Sciatic nerve (tissue), 2 donors: ENCODE measurements at regions not wholly inside any gene's neighbourhood (a gene's known extent, or its start where the extent isn't known, plus 50 kb on each side); places are given as distances from the start of the nearest gene placed in this dataset.
A peak's percentile ranks its signal among the peaks of the same experiment; 100 is the strongest.

Experiments used
- ATAC-seq: fragments of 200-7000 bp; cut with Tn5 transposase; one replicate; pipeline ENCODE4 v1.9.1; 2020; ENCODE audit warnings: mild to moderate bottlenecking, moderate library complexity
- DNase-seq: peaks from one replicate; pipeline ENCODE4 v3.0.0-alpha.2; 2020; ENCODE audit warnings: low spot score
- intact Hi-C: fragments of 100-400 bp; cut with DNase I; formaldehyde crosslinking; loops from one replicate; pipeline ENCODE4 v1.14.2; 2022
- donor health status: DM: no; HTN: no; CAD: no.
- donor health status: DM: no; HTN: no; CAD: no.

DNA sequence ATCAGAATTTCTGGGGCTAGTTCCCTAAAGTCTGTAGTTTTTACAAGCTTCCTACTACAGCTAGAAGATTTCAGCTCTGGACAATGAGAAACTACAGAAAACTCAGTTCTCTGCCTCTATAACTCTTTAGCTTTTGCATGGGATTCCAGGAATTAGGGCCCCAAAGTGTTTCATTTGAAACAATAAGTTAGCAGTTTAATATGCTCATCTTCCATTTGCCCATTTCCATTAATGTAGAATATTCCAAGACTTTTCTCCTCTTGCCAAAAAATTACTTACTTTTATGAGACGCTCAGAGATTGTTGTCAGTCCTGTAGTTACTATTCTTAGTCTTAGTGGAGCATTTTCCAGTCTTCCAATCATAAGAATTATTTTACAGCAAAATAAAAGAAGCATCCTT lies 719.9 kb downstream of the ADGRL2 start:
- intact Hi-C loops, result no loop called here
- DNase-seq (no peak), ATAC-seq (no peak)

GRCh38 chr1:82517586-82517985 lies 716.9 kb downstream of the ADGRL2 start:
- DNase-seq, result peak; percentile 68
- intact Hi-C loops, result no loop called here
- ATAC-seq, result peak; percentile 83

- ATAC-seq, result no peak
- intact Hi-C loops, result no loop called here
- no peak for DNase-seq
These were observed 714.9 kb downstream of the ADGRL2 start for GRCh38 chr1:82515650-82516049.

DNA sequence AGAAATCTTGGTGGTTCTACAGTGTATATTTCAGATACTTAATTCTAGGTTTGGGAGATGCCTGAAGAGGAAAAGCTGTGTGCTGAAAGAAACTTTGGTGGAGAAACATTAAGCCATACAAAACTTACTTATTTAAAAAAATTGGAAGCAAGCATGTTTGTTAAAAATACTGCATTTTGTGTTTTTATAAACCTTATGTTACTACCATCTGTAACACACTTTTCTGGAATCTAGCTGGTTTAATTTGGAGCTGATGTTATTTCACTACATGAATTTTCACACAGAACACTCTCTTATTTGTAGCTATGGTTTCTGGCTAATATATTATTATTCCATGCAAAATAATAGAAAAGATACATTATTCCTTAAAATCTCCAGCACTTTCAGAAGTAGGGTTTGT lies 710.7 kb downstream of the ADGRL2 start:
- ATAC-seq (no peak), DNase-seq (no peak)
- intact Hi-C loops, result no loop called here

GRCh38 chr1:82510431-82510830 lies 709.7 kb downstream of the ADGRL2 start:
- intact Hi-C loops, result no loop called here
- DNase-seq (no peak), ATAC-seq (peak; percentile 39)

DNA sequence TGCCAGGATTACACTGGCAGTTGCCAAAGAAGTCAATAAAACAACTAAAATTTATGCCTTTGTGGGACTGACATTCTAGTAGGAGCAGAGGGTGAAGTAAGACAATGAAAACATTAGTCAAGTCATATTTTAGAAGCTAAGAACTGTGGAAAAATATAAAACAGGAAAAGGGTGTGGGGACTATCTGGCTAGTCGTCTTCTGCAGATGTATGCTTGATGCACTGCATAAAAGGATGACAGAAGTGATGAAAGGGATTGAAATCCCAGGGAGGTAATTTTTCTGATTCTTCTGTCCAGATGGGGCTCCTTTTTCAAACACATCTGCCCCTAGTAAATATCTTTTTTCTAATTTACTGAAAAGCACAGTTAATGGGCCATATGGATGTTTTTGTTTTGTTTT lies 706.3 kb downstream of the ADGRL2 start:
- ATAC-seq, result no peak

DNA sequence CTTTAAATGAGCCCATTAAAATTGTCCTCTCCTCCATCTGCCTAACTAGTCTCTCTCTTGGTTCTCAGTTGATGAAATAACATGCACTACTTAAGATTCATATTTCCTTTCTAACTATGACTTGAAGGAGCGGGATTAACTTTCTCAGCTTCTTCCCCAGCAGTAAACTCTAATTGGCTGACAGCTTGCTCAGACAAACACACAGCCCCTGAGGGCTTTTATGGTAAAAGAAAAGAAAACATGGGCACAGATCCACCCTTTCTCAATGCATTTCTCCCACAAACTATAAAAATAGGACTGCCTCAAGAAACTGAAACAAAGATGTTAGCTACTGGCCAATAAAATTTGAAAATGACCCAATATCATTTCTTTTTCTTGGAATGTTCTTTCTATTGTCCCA lies 703.1 kb downstream of the ADGRL2 start:
- intact Hi-C loops, result no loop called here
- ATAC-seq, result peak; percentile 55
- DNase-seq, result no peak

More for the DNA sequence above, 706.3 kb downstream of the ADGRL2 start:
- intact Hi-C loops, result no loop called here
- no peak for DNase-seq

GRCh38 chr1:82499022-82499421 lies 698.3 kb downstream of the ADGRL2 start:
- intact Hi-C loops, result no loop called here
- DNase-seq, result no peak
- ATAC-seq, result no peak

DNA sequence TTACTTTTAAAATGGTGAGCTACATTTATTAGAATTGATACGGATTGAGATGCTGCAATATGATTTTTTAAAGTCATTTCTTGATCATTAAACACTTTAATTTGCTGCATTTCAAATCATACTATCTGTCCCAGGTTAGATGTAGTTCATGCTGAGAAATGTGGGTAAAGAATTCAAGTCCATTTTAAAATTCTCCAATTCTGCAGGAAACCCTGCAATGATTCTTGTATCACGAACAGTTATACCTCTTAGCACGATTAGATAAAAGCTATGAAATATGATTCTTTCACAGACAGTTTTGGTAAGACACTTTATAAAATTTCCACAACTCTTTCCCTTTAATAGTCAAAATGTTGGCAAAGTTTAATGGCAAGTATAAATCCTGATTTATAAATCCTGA lies 693.4 kb downstream of the ADGRL2 start:
- no peak for ATAC-seq
- intact Hi-C loops, result no loop called here

GRCh38 chr1:82492159-82492558 lies 691.4 kb downstream of the ADGRL2 start:
- ATAC-seq (peak; percentile 72), DNase-seq (no peak)
- intact Hi-C loops, result no loop called here

More for the DNA sequence above, 693.4 kb downstream of the ADGRL2 start:
- DNase-seq, result no peak

- DNase-seq, result no peak
- no peak for ATAC-seq
- intact Hi-C loops, result no loop called here
These were observed 690.7 kb downstream of the ADGRL2 start for GRCh38 chr1:82491301-82492048.

GRCh38 chr1:82487778-82488177 lies 687.0 kb downstream of the ADGRL2 start:
- DNase-seq, result no peak
- intact Hi-C loops, result no loop called here

GRCh38 chr1:82486969-82487368 lies 686.2 kb downstream of the ADGRL2 start:
- DNase-seq (no peak), ATAC-seq (no peak)
- intact Hi-C loops, result no loop called here

More at GRCh38 chr1:82487778-82488177, 687.0 kb downstream of the ADGRL2 start:
- no peak for ATAC-seq

GRCh38 chr1:82486468-82486867 lies 685.7 kb downstream of the ADGRL2 start:
- no peak for DNase-seq
- intact Hi-C loops, result no loop called here
- ATAC-seq, result peak; percentile 62

DNA sequence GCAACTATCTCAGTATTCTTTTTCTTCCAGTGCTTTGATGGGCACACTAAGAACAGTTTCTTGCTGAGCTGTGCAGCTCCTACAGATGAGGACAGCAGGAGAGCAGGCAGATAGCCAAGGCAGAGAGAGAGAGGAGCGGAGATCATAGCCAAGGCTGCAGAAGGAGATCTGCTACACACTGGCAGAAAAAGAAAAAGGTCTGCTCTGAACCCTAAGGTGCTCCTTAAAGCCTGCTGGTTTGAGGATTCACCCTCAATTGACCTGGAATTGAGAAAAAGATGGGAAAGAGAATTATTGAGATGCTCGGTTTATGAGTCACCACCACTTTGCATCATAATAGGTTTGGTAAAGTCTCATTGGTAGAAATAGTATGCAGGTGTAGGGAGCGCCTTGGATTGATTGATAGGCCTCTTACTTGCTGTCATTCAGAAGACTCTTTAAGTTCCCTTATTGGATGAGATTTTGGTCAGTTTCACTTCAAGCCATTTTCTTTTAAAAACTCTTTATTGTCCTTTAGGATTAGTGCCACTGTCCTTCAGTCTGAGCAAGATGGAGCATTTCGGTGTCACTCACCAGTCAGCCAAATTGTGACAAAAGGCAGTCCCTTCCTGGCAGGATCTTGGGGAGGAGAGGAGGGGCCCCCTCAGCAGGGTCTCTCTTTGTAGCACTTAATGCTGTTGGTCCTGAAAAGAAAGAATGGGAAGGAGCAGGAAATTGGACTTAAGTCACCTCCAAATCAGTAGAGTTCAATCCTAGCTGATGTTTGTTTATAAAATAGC lies 685.0 kb downstream of the ADGRL2 start:
- intact Hi-C loops, result no loop called here
- DNase-seq (peak; percentile 67), ATAC-seq (peak; percentile 93)

DNA sequence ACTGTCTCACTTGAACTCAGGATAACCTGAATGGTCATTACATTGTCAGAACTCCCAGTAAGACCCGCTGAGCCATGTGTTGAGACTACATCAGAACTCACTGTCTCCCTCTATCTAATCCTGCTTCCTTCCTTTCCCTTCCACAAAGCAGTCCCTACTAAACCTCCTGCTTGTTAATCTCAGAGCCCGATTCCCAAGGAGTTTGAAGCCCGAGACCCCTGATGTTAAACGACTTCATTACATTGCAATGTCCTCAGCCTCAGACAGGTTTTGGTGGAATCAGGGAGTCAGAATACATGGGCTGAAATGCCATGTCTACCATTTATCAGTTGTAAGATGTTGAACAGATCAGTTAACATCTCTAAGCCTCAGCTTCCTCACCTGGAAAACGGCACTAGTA lies 682.4 kb downstream of the ADGRL2 start:
- ATAC-seq, result no peak
- intact Hi-C loops, result no loop called here

GRCh38 chr1:82478916-82479315 lies 678.2 kb downstream of the ADGRL2 start:
- DNase-seq (no peak), ATAC-seq (no peak)
- intact Hi-C loops, result loop anchor here (2.0 kb wide), 1 partner anchor 14 kb away; no protein-coding TSS in a partner anchor

More for the DNA sequence above, 682.4 kb downstream of the ADGRL2 start:
- no peak for DNase-seq

GRCh38 chr1:82472489-82473131 lies 671.9 kb downstream of the ADGRL2 start:
- intact Hi-C loops, result no loop called here
- DNase-seq, result no peak
- no peak for ATAC-seq

- ATAC-seq (no peak), DNase-seq (no peak)
- intact Hi-C loops, result no loop called here
These were observed 666.2 kb downstream of the ADGRL2 start for GRCh38 chr1:82466891-82467290.

DNA sequence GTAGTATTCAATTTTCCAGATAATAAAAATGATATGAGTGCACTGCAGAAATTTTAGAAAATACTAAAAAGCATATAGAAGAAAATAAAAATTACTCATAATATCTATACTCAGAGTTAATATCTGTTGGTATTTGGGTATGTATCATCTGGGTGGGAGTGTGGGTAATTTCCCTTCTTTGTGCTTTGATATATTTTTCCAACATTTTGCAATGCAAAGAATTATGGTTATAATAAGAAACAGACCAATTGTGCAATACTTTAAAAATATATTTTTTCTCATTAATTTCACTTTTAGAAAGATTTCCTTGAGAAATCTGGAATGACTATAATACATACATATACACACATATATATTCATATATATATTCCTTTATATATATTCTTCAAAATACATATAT lies 665.7 kb downstream of the ADGRL2 start:
- no peak for ATAC-seq
- intact Hi-C loops, result no loop called here
- DNase-seq, result no peak
